GM12878 (cell line): ENCODE measurements at regions not wholly inside any gene's neighbourhood (a gene's known extent, or its start where the extent isn't known, plus 50 kb on each side); places are given as distances from the start of the nearest gene placed in this dataset.

Source experiments
- POLR2AphosphoS5 ChIP-seq: IDR thresholded peaks from 2 replicates; pipeline ENCODE4 v1.6.1; 2011; ENCODE audit warnings: mild to moderate bottlenecking, low read length, inconsistent platforms
- TF ChIP-seq, protein P1 (sequence below): fragments of 450-650 bp; IDR thresholded peaks from 2 replicates; pipeline ENCODE4 v1.6.1; 2016; ENCODE audit warnings: mild to moderate bottlenecking

DNA sequence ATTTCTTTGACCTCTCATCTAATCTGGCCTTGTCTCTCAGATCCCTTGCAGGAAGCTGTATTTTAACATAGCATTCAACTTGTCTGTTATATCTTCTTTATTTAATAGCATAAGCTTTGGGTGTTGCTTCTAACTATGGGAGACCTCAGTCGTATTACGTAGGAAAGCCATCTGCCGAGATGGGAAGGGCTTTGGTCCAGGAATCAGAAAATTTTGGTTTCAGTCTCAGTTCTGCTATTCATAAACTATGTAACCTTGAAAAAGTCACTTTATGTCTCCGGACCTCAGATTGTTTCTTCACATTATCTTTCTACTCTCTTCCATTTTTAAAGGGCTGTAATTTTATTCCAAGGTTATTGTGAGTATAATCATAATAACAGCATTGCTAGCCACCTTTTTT is 297.7 kb downstream of the SATB2 start:
- TF ChIP-seq, protein P1, sequence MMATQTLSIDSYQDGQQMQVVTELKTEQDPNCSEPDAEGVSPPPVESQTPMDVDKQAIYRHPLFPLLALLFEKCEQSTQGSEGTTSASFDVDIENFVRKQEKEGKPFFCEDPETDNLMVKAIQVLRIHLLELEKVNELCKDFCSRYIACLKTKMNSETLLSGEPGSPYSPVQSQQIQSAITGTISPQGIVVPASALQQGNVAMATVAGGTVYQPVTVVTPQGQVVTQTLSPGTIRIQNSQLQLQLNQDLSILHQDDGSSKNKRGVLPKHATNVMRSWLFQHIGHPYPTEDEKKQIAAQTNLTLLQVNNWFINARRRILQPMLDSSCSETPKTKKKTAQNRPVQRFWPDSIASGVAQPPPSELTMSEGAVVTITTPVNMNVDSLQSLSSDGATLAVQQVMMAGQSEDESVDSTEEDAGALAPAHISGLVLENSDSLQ = no peak
- no peak for TF ChIP-seq POLR2AphosphoS5
